Muscle of leg (tissue), 3 donors: ENCODE measurements at regions not wholly inside any gene's neighbourhood (a gene's known extent, or its start where the extent isn't known, plus 50 kb on each side); places are given as distances from the start of the nearest gene placed in this dataset.
"Not testable (repeated sequence)": the region's sequence is repeated elsewhere in the genome, so short reads cannot be mapped to it uniquely, and the experiment has no call there.

ENCODE experiments used
- DNase-seq: peaks from one replicate; pipeline ENCODE4 v3.0.0; 2013
- H3K27ac ChIP-seq: one replicate; pipeline ENCODE4 v1.5.1; 2013; ENCODE audit warnings: mild to moderate bottlenecking, low read length, control low read depth
- H3K27me3 ChIP-seq: one replicate; pipeline ENCODE4 v1.6.1; 2013; ENCODE audit warnings: low read length; ENCODE audit not compliant: control insufficient read depth, insufficient read depth
- H3K36me3 ChIP-seq: one replicate; pipeline ENCODE4 v1.6.1; 2013; ENCODE audit warnings: low read length; ENCODE audit not compliant: control insufficient read depth, insufficient read depth
- H3K4me1 ChIP-seq: one replicate; pipeline ENCODE4 v1.6.1; 2013; ENCODE audit warnings: low read length; ENCODE audit not compliant: control insufficient read depth, insufficient read depth
- H3K4me3 ChIP-seq: one replicate; pipeline ENCODE4 v1.5.1; 2013; ENCODE audit warnings: low read length, control low read depth
- H3K9me3 ChIP-seq: replicated peaks from 2 replicates; pipeline ENCODE4 v1.6.1; 2013; ENCODE audit warnings: low read depth, low read length; ENCODE audit not compliant: control insufficient read depth
- WGBS: methylation state at CpG from one replicate; pipeline ENCODE4 v1.1.5; 2013; ENCODE audit warnings: missing lambda C conversion rate; ENCODE audit not compliant: insufficient coverage; 5-methylcytosine and 5-hydroxymethylcytosine counted together

DNA sequence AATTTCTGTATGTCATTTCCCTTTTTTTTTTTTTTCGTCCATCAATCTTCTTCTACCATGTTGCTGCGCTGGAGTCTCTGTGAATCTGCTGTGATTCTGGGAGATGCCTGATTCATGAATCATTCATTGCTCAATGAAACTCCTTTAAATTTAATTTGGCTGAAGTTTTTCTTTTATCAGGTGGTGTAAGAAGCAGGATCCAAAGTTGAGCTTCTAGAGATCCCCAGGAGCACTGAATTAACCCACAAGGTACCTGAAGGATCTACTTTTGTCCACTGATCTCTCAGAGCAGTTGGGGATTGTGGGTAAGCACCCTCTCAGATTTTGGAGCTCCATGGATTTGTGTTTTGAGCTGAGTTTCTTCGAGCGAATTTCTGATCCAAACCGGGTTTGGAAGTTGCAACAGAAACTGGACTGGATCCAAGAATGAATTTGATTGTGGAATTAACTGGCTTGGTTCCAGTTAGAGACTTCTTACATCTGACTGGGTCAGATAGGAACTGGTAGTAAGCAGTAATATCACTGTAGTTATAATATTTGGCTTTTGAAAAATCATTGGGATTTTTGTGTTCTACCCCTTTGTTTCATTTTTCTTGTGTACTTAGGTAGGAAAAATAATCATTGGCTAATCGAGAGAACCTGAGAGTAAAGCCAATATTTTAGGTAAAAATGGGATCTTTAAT, 447.8 kb upstream of the TOM1L1 start:
- Histone ChIP-seq H3K27me3 (no peaks in the 10 kb centered on the region), H3K4me1 (no peaks in the 10 kb centered on the region), H3K9me3 (peaks cover 17% of the 10 kb centered on the region), H3K27ac (no peak overlapping the region), H3K4me3 (no peak overlapping the region), H3K36me3 (no peaks in the 10 kb centered on the region)
- no peak for DNase-seq
- 92% methylated on average over 3 of the region's 6 CpGs for WGBS

DNA sequence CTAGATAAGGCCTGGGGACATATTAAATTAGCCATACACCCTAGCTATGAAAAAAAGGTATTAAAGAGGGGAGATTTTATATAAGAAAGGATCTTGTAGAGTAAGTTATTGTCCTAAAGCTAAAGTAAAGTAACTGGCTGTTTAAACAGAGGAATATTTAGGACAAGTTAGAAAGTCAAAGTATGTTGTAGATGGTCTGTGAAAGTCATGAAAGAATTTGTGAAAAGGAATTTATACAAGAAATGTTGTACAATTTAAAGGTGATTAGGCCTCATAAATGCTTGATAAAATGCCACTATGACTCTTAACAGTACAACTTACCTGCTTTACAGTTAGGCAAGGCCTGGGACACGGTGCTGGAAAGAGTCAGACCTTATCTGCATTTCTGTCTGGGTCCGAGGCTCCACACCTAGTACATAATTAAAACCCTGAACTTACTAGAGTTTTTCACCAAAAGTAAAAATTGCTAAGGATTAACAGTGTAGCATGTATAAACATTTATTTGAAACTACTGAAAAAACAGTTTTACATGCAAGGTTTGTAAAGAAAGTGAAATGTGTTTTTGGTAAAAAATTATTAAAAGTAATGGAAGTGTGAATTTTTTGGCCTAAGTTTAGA, 445.3 kb upstream of the TOM1L1 start:
- WGBS: no CpG with 5 or more reads among the region's 2 CpGs

DNA sequence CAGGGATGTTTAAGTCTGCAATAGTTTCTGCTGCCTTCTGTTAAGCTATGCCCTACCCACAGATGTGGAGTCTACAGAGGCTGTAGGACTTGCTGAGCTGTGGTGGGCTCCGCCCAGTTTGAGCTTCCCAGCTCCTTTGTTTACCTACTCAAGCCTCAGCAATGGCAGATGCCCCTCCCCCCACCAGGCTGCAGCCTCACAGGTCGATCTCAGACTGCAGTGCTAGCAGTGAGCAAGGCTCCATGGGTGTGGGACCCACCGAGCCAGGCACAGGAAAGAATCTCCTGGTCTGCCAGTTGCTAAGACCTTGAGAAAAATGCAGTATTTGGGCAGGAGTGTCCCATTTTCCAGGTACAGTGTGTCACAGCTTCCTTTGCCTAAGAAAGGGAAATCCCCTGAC, 435.2 kb upstream of the TOM1L1 start:
- WGBS: 90% methylated on average over 2 of the region's 3 CpGs
- not testable (repeated sequence) for H3K27ac ChIP-seq, DNase-seq, H3K4me1 ChIP-seq, H3K36me3 ChIP-seq, H3K9me3 ChIP-seq, H3K27me3 ChIP-seq, H3K4me3 ChIP-seq

More for the DNA sequence above, 445.3 kb upstream of the TOM1L1 start:
- Histone ChIP-seq H3K9me3 (peaks cover 17% of the 10 kb centered on the region), H3K4me1 (no peaks in the 10 kb centered on the region), H3K4me3 (no peak overlapping the region), H3K36me3 (no peaks in the 10 kb centered on the region), H3K27ac (no peak overlapping the region), H3K27me3 (no peaks in the 10 kb centered on the region)
- no peak for DNase-seq

DNA sequence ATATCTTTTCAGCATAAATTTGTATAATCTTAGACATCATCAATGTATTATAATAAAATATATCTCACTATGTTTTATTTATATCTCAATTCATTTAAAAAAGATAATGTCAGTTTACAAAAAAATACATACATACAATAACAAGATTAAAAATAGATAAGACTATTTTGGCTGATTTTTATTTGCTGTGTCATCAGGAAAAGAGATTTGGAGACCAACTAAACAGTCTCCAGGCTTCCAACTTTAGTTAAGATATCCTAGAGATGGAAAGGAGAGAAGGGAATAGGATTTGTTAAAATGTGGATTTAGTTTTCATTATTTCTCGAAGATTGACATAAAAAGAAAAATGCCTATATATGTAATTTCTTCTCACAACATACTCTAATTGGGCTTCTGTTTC, 433.8 kb upstream of the TOM1L1 start:
- H3K27me3 ChIP-seq: no peaks in the 10 kb centered on the region
- WGBS: no CpG with 5 or more reads among the region's 1 CpG

DNA sequence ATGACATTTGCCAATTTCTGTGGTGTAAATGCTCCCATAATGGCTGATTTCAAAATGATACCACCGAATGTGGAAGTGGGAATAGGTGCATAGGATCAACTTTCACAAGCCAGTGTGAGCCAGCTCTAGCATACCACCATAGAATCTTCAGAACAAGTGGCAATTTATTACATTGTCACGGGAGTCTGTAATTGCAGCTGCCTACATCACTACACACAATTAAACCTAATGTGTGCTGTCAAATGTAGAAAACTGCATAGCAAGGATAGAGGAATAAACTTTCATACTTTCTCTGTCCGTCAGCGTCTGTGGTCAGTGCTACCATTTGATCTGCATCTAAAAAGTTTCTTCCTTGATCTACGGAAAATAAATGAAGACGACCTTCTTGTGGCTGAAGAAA, 417.8 kb upstream of the TOM1L1 start:
- Histone ChIP-seq H3K4me3 (no peak overlapping the region), H3K9me3 (no peaks in the 10 kb centered on the region), H3K36me3 (no peaks in the 10 kb centered on the region), H3K27ac (no peak overlapping the region), H3K4me1 (no peaks in the 10 kb centered on the region), H3K27me3 (no peaks in the 10 kb centered on the region)
- WGBS: no CpG with 5 or more reads among the region's 6 CpGs
- no peak for DNase-seq

More for the DNA sequence above, 433.8 kb upstream of the TOM1L1 start:
- no peak for DNase-seq
- Histone ChIP-seq H3K27ac (no peak overlapping the region), H3K9me3 (peaks cover 2% of the 10 kb centered on the region), H3K4me3 (no peak overlapping the region), H3K4me1 (no peaks in the 10 kb centered on the region), H3K36me3 (no peaks in the 10 kb centered on the region)

DNA sequence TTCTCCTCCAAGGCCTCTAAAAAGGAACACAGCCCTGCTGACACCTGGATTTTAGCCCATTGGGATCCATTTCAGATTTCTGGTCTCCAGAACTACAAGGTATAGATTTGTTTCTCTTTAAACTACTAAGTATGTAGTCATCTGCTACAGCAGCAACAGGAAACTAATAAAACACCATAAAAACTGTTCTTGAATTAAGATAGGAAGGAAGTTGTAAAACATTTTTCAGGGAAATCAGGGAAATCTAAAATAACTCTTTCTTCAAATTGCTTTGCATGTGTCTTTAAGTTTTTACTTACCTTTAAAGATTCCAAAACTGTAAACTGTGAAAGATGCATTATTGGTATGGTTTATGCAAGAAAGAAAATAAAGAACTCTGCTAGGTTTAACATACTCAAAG, 407.0 kb upstream of the TOM1L1 start:
- Histone ChIP-seq H3K4me3 (no peak overlapping the region), H3K36me3 (no peaks in the 10 kb centered on the region), H3K9me3 (no peaks in the 10 kb centered on the region), H3K27me3 (no peaks in the 10 kb centered on the region), H3K27ac (no peak overlapping the region), H3K4me1 (no peaks in the 10 kb centered on the region)
- no peak for DNase-seq

DNA sequence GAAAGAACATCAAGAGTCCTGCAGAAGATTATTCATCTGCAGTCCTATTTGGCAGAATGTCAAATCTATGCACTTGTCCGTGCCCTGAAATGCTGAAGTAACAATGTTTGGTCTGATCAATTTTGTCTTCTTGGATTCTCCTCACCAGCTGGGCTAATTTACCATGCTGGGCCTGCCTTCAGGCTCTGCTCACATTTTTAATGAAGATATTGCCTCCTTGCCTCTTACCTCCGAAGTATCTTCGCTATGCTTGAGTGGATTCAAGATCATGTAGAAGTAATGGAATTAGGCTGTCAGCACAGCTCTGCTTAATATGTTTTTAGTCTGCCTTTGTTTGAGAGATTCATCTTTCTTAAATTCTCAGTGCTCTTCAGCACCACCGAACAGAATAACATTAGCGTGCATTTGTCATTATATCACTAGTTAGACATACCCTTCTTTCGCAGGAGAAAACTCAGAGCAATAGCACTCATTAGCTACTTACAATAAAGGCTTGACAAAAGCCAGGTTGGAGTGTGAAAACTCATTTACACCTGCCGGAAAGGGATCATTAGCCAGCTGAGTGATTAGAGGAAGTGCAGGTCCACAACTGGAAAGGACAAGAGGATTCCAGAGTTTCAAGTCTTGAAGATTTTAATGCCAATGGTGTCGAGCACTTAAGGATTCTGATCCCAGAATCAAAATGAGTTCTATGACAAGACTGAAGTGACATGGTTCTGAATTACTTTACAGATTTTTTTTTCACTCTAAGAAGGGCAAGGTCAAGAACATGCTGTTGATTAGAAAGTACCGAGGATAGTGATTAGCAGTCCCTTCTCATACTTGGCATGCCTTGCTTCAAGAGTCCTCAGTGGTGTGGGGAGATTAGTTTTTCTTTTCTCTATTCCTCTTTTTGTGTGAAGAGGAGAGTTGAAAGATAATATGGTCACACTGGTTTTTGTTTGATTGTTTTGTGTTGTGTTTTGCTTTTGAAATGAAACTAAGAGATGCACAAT, 405.6 kb upstream of the TOM1L1 start:
- 69% methylated on average over 2 of the region's 9 CpGs for WGBS
- no peaks in the 10 kb centered on the region for H3K9me3 ChIP-seq
- no peak overlapping the region for H3K27ac ChIP-seq
- no peaks in the 10 kb centered on the region for H3K36me3 ChIP-seq
- DNase-seq: no peak
- no peaks in the 10 kb centered on the region for H3K4me1 ChIP-seq
- no peak overlapping the region for H3K4me3 ChIP-seq
- no peaks in the 10 kb centered on the region for H3K27me3 ChIP-seq

DNA sequence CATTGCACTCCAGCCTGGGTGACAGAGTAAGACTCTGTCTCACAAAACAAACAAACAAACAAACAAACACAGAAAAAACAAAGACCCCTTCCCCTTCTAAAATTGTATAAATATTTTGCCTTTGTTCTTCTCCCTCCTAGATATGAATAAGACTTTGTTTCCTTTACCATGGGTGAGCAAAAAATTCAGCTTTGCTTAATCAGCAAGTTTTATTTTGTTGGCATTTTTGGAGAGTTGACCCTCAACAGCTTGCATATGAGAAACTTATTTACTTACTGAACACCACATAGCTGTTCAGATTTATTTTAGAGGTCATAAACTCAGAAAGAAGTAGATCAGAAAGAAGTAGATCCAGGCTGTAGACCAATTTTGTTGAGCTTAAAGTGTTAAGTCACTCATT, 395.2 kb upstream of the TOM1L1 start:
- H3K27me3 ChIP-seq: no peaks in the 10 kb centered on the region
- no peak overlapping the region for H3K27ac ChIP-seq
- no peak for DNase-seq

DNA sequence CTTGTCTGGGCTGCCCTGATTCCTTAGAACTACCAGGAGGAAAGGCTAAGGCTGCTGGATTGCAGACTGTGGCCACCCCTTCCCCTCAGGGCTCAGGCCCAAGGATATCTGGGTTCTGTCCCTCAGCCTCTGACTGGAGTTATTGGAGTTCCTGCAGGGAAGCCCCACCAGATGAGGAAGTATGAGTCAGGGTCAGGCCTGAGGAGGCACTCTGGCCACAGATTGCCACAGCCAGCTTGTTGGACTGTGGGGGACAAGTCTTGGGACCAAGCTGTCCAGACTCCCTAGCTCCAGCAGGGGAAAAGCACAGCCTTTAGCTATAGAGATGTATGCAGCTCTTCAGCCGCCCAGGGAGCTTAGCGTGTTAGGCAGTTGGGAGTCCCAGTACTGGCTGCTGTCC, 381.9 kb upstream of the TOM1L1 start:
- Histone ChIP-seq H3K36me3 (no peaks in the 10 kb centered on the region), H3K4me3 (no peak overlapping the region), H3K9me3 (no peaks in the 10 kb centered on the region), H3K27me3 (no peaks in the 10 kb centered on the region), H3K27ac (no peak overlapping the region), H3K4me1 (no peaks in the 10 kb centered on the region)
- no peak for DNase-seq
- WGBS: 59% methylated on average over 2 of the region's 2 CpGs

More for the DNA sequence above, 395.2 kb upstream of the TOM1L1 start:
- Histone ChIP-seq H3K4me3 (no peak overlapping the region), H3K9me3 (no peaks in the 10 kb centered on the region), H3K4me1 (no peaks in the 10 kb centered on the region), H3K36me3 (no peaks in the 10 kb centered on the region)

DNA sequence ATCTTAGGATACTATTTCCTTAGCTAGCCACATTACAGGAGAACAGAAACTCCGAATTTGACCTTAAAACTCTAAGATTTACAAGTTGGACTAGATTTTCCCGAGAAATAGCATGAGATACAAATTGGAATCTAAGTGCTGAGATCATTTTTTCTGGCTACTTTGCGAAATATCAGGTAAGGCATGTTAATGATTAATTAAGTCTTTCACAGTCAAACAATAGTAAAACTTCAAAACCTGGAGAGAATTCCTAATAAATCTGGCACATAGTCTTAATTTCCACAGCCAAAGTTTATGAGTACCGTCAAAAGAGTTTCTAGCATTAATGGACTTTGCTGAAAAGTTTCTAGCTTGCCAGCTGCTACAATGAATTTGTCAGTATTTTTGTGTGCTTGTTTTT, 379.5 kb upstream of the TOM1L1 start:
- no peaks in the 10 kb centered on the region for H3K27me3 ChIP-seq
- H3K4me3 ChIP-seq: no peak overlapping the region
- DNase-seq: no peak
- no peaks in the 10 kb centered on the region for H3K4me1 ChIP-seq
- no CpG with 5 or more reads among the region's 4 CpGs for WGBS
- no peaks in the 10 kb centered on the region for H3K36me3 ChIP-seq
- H3K9me3 ChIP-seq: no peaks in the 10 kb centered on the region
- no peak overlapping the region for H3K27ac ChIP-seq
